Neuronal stem cell (in vitro differentiated cells): ENCODE measurements at regions not wholly inside any gene's neighbourhood (a gene's known extent, or its start where the extent isn't known, plus 50 kb on each side); places are given as distances from the start of the nearest gene placed in this dataset.

Source experiments
- DNase-seq: peaks from one replicate; pipeline ENCODE4 v3.0.0-alpha.2; 2013; ENCODE audit warnings: low spot score
- H2AFZ ChIP-seq: one replicate; pipeline ENCODE4 v1.6.1; 2013; ENCODE audit warnings: mild to moderate bottlenecking, low read length, inconsistent platforms
- H2AK5ac ChIP-seq: 2 replicates; pipeline ENCODE4 v1.6.1; 2013; ENCODE audit warnings: low read depth, mild to moderate bottlenecking, inconsistent platforms, low read length, moderate library complexity, mixed read lengths
- H2BK120ac ChIP-seq: 2 replicates; pipeline ENCODE4 v1.6.1; 2013; ENCODE audit warnings: low read depth, mild to moderate bottlenecking, inconsistent platforms, low read length, moderate library complexity, mixed read lengths
- H2BK12ac ChIP-seq: one replicate; pipeline ENCODE4 v1.6.1; 2013; ENCODE audit warnings: low read length, inconsistent platforms
- H2BK15ac ChIP-seq: 2 replicates; pipeline ENCODE4 v1.6.1; 2013; ENCODE audit warnings: mild to moderate bottlenecking, low read length, inconsistent platforms, mixed read lengths
- H2BK5ac ChIP-seq: one replicate; pipeline ENCODE4 v1.6.1; 2013; ENCODE audit warnings: inconsistent platforms, mild to moderate bottlenecking, low read length, moderate library complexity
- H3K14ac ChIP-seq: one replicate; pipeline ENCODE4 v1.6.1; 2013; ENCODE audit warnings: low read length, inconsistent platforms
- H3K18ac ChIP-seq: 2 replicates; pipeline ENCODE4 v1.6.1; 2013; ENCODE audit warnings: low read length, inconsistent platforms
- H3K23ac ChIP-seq: 2 replicates; pipeline ENCODE4 v1.6.1; 2013; ENCODE audit warnings: low read depth, mild to moderate bottlenecking, mixed read lengths, low read length, inconsistent platforms; ENCODE audit not compliant: poor library complexity
- H3K27ac ChIP-seq: replicated peaks from 3 replicates; pipeline ENCODE4 v1.5.1; 2013; ENCODE audit warnings: low read length, inconsistent platforms
- H3K27me3 ChIP-seq, 3 experiments: 2 replicates each; pipeline ENCODE4 v1.6.1; 2013; ENCODE audit warnings: low read length in 3 of 3, mild to moderate bottlenecking in 2 of 3, inconsistent platforms in 1 of 3, low read depth in 1 of 3, mixed read lengths in 1 of 3, moderate library complexity in 1 of 3; ENCODE audit not compliant: control insufficient read depth in 3 of 3, insufficient read depth in 3 of 3
- H3K36me3 ChIP-seq, 2 donors: replicated peaks in 1 of 2; 2 replicates each; pipeline ENCODE4 v1.6.1; 2013; ENCODE audit warnings: low read length in 2 of 2; ENCODE audit not compliant: control insufficient read depth in 2 of 2, insufficient read depth in 2 of 2
- H3K4ac ChIP-seq: 2 replicates; pipeline ENCODE4 v1.6.1; 2013; ENCODE audit warnings: inconsistent platforms, mild to moderate bottlenecking, low read length, moderate library complexity
- H3K4me1 ChIP-seq, 2 donors: 1 replicate in 1 of 2; 2 replicates in 1 of 2; pipeline ENCODE4 v1.6.1; 2013; ENCODE audit warnings: low read length in 2 of 2, low read depth in 1 of 2; ENCODE audit not compliant: control insufficient read depth in 2 of 2, insufficient read depth in 1 of 2
- H3K4me2 ChIP-seq: one replicate; pipeline ENCODE4 v1.6.1; 2013; ENCODE audit warnings: mild to moderate bottlenecking, low read length, inconsistent platforms; ENCODE audit not compliant: insufficient read depth, poor library complexity, severe bottlenecking
- H3K4me3 ChIP-seq, 2 donors: 2 replicates each; pipeline ENCODE4 v1.5.1; 2013; ENCODE audit warnings: low read length in 2 of 2, mild to moderate bottlenecking in 2 of 2, inconsistent platforms in 1 of 2, moderate library complexity in 1 of 2
- H3K79me1 ChIP-seq: one replicate; pipeline ENCODE4 v1.6.1; 2013; ENCODE audit warnings: low read depth, mild to moderate bottlenecking, inconsistent platforms, low read length, moderate library complexity
- H3K9ac ChIP-seq: one replicate; pipeline ENCODE4 v1.6.1; 2013; ENCODE audit warnings: mild to moderate bottlenecking, low read depth, low read length, inconsistent platforms; ENCODE audit not compliant: poor library complexity
- H3K9me3 ChIP-seq, 2 donors: replicated peaks in 1 of 2; 2 replicates each; pipeline versions ENCODE3 to v1.6.1; 2013; ENCODE audit warnings: low read length in 2 of 2, mild to moderate bottlenecking in 2 of 2, inconsistent platforms in 1 of 2, low read depth in 1 of 2, mixed read lengths in 1 of 2, moderate library complexity in 1 of 2; ENCODE audit not compliant: control insufficient read depth in 2 of 2, insufficient read depth in 1 of 2
- H4K8ac ChIP-seq: one replicate; pipeline ENCODE4 v1.6.1; 2013; ENCODE audit warnings: low read depth, mild to moderate bottlenecking, inconsistent platforms, low read length, moderate library complexity
- H4K91ac ChIP-seq: one replicate; pipeline ENCODE4 v1.6.1; 2013; ENCODE audit warnings: low read length, low read depth, mild to moderate bottlenecking, inconsistent platforms; ENCODE audit not compliant: poor library complexity
- WGBS, 2 donors: extraction: QIAGEN DNeasy Blood & Tissue Kit; methylation state at CpG; one replicate each; pipeline ENCODE4 v1.1.7; 2013; ENCODE audit warnings: missing lambda C conversion rate in 2 of 2, mixed read lengths in 1 of 2; ENCODE audit not compliant: insufficient read length in 2 of 2, insufficient replicate concordance in 1 of 2; ENCODE audit errors: extremely low coverage in 2 of 2; 5-methylcytosine and 5-hydroxymethylcytosine counted together

GRCh38 chr2:166568409-166568808 lies 74.4 kb upstream of the SCN7A start:
- Histone ChIP-seq H3K4me3 (no peak overlapping the region), H3K27me3 (no peaks in the 10 kb centered on the region), H3K79me1 (no peaks in the 10 kb centered on the region), H4K91ac (no peak overlapping the region), H3K23ac (no peak overlapping the region), H2BK15ac (no peak overlapping the region), H4K8ac (no peak overlapping the region), H2BK5ac (no peak overlapping the region), H2AK5ac (no peak overlapping the region), H3K4ac (no peak overlapping the region), H3K9ac (no peak overlapping the region), H3K4me1 (peaks cover 2 to 9% of the 10 kb centered on the region in 2 donors), H3K36me3 (no peaks in the 10 kb centered on the region), H2BK120ac (no peak overlapping the region), H3K27ac (no peak overlapping the region), H3K4me2 (no peak overlapping the region), H3K14ac (no peak overlapping the region), H2BK12ac (no peak overlapping the region), H3K18ac (no peak overlapping the region), H3K9me3 (no peaks in the 10 kb centered on the region), H2AFZ (no peak overlapping the region)
- no CpG with 5 or more reads among the region's 3 CpGs for WGBS, 2 donors
- DNase-seq: no peak

GRCh38 chr2:166565501-166565900 lies 71.5 kb upstream of the SCN7A start:
- Histone ChIP-seq H3K27me3 (no peaks in the 10 kb centered on the region), H3K18ac (no peak overlapping the region), H3K9ac (no peak overlapping the region), H2AFZ (no peak overlapping the region), H4K91ac (no peak overlapping the region), H2BK120ac (no peak overlapping the region), H3K36me3 (no peaks in the 10 kb centered on the region), H3K4me2 (no peak overlapping the region), H3K4me1 (no peaks in the 10 kb centered on the region), H3K79me1 (no peaks in the 10 kb centered on the region), H2BK15ac (no peak overlapping the region), H3K23ac (no peak overlapping the region), H2AK5ac (no peak overlapping the region), H3K27ac (no peak overlapping the region), H3K4me3 (no peak overlapping the region), H2BK5ac (no peak overlapping the region), H3K4ac (no peak overlapping the region), H3K14ac (no peak overlapping the region), H3K9me3 (no peaks in the 10 kb centered on the region), H2BK12ac (no peak overlapping the region), H4K8ac (no peak overlapping the region)
- WGBS, 2 donors: no CpG with 5 or more reads among the region's 3 CpGs
- no peak for DNase-seq

DNA sequence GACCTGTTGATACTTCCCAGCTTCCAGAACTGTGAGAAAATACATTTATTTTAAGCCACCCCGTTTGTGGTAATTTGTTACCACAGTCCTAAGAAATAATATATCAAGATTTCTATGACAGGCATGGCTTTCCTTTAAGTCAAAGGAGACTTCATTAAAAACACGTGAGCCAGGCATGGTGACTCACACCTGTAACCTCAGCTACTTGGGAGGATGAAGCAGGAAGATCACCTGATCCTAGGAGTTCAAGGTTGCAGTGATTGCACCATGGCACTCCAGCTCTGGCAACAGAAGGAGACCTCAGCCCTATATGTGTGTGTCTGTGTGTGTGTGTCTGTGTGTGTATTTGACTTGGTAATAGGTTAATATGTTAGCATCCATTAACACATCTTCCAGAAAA lies 69.8 kb upstream of the SCN7A start:
- Histone ChIP-seq H3K4ac (no peak overlapping the region), H3K14ac (no peak overlapping the region), H2BK15ac (no peak overlapping the region), H3K27me3 (no peaks in the 10 kb centered on the region), H4K8ac (no peak overlapping the region), H3K23ac (no peak overlapping the region), H3K79me1 (no peaks in the 10 kb centered on the region), H3K9me3 (no peaks in the 10 kb centered on the region), H2BK5ac (no peak overlapping the region), H3K4me1 (no peaks in the 10 kb centered on the region), H2BK12ac (no peak overlapping the region), H3K4me3 (no peak overlapping the region), H3K4me2 (no peak overlapping the region), H2AK5ac (no peak overlapping the region), H3K36me3 (no peaks in the 10 kb centered on the region), H4K91ac (no peak overlapping the region), H2BK120ac (no peak overlapping the region), H3K9ac (no peak overlapping the region), H3K27ac (no peak overlapping the region), H3K18ac (no peak overlapping the region), H2AFZ (no peak overlapping the region)
- WGBS, 2 donors: no CpG with 5 or more reads among the region's 2 CpGs
- DNase-seq: no peak

DNA sequence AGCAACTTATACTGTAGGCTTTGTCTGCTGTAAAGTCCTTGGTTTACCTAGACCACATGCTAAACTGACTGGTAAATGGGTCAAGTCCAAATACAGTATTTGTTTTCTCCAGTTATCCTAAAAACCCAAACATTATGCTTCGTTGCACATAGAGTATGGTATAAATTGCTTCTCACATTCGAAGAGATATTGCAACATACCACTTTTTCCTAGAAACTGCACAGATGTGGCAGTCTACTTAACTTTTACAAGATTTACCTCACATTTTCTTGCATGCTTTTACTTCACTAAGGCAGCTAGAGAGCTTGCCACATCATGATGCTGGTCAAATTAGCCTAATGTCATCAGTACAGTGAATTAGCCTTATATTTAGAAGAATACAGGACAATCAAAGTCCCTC lies 66.0 kb upstream of the SCN7A start:
- H3K27me3 ChIP-seq: no peaks in the 10 kb centered on the region
- no peak overlapping the region for H4K91ac ChIP-seq
- H3K18ac ChIP-seq: no peak overlapping the region
- no peak overlapping the region for H2BK120ac ChIP-seq
- H3K4ac ChIP-seq: no peak overlapping the region
- no peaks in the 10 kb centered on the region for H3K36me3 ChIP-seq
- H2BK12ac ChIP-seq: no peak overlapping the region
- H3K4me3 ChIP-seq: no peak overlapping the region
- DNase-seq: no peak
- H2BK5ac ChIP-seq: no peak overlapping the region
- no peak overlapping the region for H2AK5ac ChIP-seq
- no peaks in the 10 kb centered on the region for H3K79me1 ChIP-seq
- no peak overlapping the region for H3K14ac ChIP-seq
- no peaks in the 10 kb centered on the region for H3K4me1 ChIP-seq
- WGBS, 2 donors: no CpG with 5 or more reads among the region's 2 CpGs
- H4K8ac ChIP-seq: no peak overlapping the region
- no peak overlapping the region for H3K9ac ChIP-seq
- no peaks in the 10 kb centered on the region for H3K9me3 ChIP-seq
- H3K4me2 ChIP-seq: no peak overlapping the region
- no peak overlapping the region for H3K23ac ChIP-seq
- H3K27ac ChIP-seq: no peak overlapping the region
- no peak overlapping the region for H2BK15ac ChIP-seq
- H2AFZ ChIP-seq: no peak overlapping the region
